NCI-H460 (cell line): ENCODE measurements at regions not wholly inside any gene's neighbourhood (a gene's known extent, or its start where the extent isn't known, plus 50 kb on each side); places are given as distances from the start of the nearest gene placed in this dataset.

Experiments
- DNase-seq: peaks from one replicate; pipeline ENCODE4 v3.0.0-alpha.2; 2016; ENCODE audit warnings: low read depth; ENCODE audit errors: extremely low read depth

- peak; percentile 31 for DNase-seq
Observed at GRCh38 chr9:88809355-88810161, 181.7 kb upstream of the S1PR3 start.

GRCh38 chr9:88810826-88811225 lies 180.4 kb upstream of the S1PR3 start:
- no peak for DNase-seq

- no peak for DNase-seq
Observed at GRCh38 chr9:88811511-88811910, 179.8 kb upstream of the S1PR3 start.

GRCh38 chr9:88812938-88813637 lies 178.2 kb upstream of the S1PR3 start:
- DNase-seq, result no peak

- DNase-seq, result no peak
Observed at GRCh38 chr9:88813638-88814209, 177.5 kb upstream of the S1PR3 start.

GRCh38 chr9:88814577-88814976 lies 176.7 kb upstream of the S1PR3 start:
- DNase-seq, result no peak

- no peak for DNase-seq
Observed at GRCh38 chr9:88816141-88816540, 175.1 kb upstream of the S1PR3 start.

- DNase-seq, result no peak
Observed at GRCh38 chr9:88816591-88816990, 174.7 kb upstream of the S1PR3 start.

GRCh38 chr9:88817628-88818027 lies 173.6 kb upstream of the S1PR3 start:
- DNase-seq, result no peak

GRCh38 chr9:88818495-88819201 lies 172.6 kb upstream of the S1PR3 start:
- DNase-seq, result peak; percentile 72

GRCh38 chr9:88819476-88819875 lies 171.8 kb upstream of the S1PR3 start:
- DNase-seq, result no peak

- DNase-seq, result no peak
Observed at GRCh38 chr9:88820055-88820454, 171.2 kb upstream of the S1PR3 start.

GRCh38 chr9:88821033-88821745 lies 170.1 kb upstream of the S1PR3 start:
- DNase-seq, result no peak

GRCh38 chr9:88821746-88822106 lies 169.5 kb upstream of the S1PR3 start:
- no peak for DNase-seq

- no peak for DNase-seq
Observed at GRCh38 chr9:88824711-88825110, 166.6 kb upstream of the S1PR3 start.

- DNase-seq, result no peak
Observed at GRCh38 chr9:88826181-88826580, 165.1 kb upstream of the S1PR3 start.

GRCh38 chr9:88826771-88827181 lies 164.5 kb upstream of the S1PR3 start:
- no peak for DNase-seq

- DNase-seq, result no peak
Observed at GRCh38 chr9:88828018-88828417, 163.2 kb upstream of the S1PR3 start.

- DNase-seq, result no peak
Observed at GRCh38 chr9:88828492-88828974, 162.7 kb upstream of the S1PR3 start.

- DNase-seq, result no peak
Observed at GRCh38 chr9:88829276-88829675, 162.0 kb upstream of the S1PR3 start.
